ENCODE measurements at regions not wholly inside any gene's neighbourhood (a gene's known extent, or its start where the extent isn't known, plus 50 kb on each side); places are given as distances from the start of the nearest gene placed in this dataset.
"Not testable (repeated sequence)": the region's sequence is repeated elsewhere in the genome, so short reads cannot be mapped to it uniquely, and the experiment has no call there.

DNA sequence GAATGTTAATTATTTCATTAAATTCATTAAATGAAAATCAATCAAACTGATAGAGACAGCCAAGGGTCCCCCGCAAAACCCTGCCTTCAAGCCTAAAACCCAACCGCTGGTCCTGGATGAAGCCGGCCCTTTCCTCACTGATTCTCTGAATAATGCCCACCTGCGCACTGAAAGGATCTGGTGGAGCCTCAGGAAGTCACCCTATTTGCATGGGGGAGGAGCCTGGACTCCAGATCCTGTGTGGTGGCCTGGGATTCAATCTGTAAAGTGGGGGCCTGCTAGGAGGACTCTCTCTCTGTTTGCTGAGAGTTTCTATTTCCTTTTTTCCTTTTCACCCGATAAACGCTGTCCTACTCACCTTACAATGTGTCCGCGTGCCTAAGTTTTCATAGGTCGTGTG lies 97.9 kb upstream of the ADAMTS3 start:
- no peak for DNase-seq

- no peak for DNase-seq
Observed at GRCh38 chr4:72665171-72665968, 96.3 kb upstream of the ADAMTS3 start.

DNA sequence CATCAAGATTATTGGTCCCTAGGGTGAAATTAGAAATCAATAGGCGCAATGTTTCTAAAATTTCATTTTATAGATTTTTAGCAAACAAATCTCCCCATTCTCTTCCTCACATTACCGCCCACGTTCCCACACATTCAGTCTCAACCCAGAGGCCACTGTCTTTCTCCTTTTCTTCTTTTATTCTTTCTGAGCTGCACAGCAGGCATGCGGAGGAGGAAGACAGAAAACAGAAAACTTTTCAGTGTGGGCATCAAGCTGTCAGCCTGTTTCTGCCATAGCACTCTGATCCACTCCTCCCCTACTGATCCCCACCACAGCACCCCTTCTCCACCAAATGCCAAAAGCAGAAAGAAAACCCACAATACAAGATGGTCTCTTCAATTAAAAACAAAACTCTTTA lies 94.8 kb upstream of the ADAMTS3 start:
- no peak for DNase-seq

DNA sequence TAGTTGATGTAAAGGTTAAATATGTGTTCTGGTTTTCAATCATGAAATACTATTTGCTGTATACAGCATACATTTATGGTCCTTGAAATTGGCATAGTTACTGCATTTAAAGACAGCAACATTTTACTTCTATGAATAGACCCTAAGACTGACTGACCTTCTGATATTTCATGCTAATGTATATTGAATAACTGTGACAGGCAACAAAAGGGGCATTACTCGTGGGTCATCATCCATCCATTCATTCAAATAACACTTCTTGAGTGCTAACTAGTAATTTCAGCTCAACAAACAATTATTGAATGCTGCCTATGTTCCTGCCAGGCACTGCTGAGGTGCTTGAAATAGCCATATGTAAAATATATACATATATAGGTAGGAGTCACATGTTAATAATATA lies 92.8 kb upstream of the ADAMTS3 start:
- DNase-seq = no peak

GRCh38 chr4:72641611-72642010 lies 72.6 kb upstream of the ADAMTS3 start:
- DNase-seq = no peak

DNA sequence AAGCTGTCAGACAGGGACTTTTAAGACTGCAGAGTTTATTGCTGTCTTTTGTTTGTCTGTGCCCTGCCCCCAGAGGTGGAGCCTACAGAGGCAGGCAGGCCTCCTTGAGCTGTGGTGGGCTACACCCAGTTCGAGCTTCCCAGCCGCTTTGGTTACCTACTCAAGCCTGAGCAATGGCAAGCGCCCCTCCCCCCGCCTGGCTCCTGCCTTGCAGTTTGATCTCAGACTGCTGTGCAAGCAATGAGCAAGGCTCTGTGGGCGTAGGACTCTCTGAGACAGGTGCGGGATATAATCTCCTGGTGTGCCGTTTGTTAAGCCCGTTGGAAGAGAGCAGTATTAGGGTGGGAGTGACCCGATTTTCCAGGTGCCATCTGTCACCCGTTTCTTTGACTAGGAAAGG lies 67.8 kb upstream of the ADAMTS3 start:
- DNase-seq = not testable (repeated sequence)

GRCh38 chr4:72635931-72636330 lies 66.9 kb upstream of the ADAMTS3 start:
- DNase-seq = not testable (repeated sequence)

- not testable (repeated sequence) for DNase-seq
Observed at GRCh38 chr4:72632253-72632652, 63.2 kb upstream of the ADAMTS3 start.

GRCh38 chr4:72631296-72631695 lies 62.3 kb upstream of the ADAMTS3 start:
- DNase-seq = no peak

- DNase-seq = no peak
Observed at GRCh38 chr4:72629540-72629939, 60.5 kb upstream of the ADAMTS3 start.

DNA sequence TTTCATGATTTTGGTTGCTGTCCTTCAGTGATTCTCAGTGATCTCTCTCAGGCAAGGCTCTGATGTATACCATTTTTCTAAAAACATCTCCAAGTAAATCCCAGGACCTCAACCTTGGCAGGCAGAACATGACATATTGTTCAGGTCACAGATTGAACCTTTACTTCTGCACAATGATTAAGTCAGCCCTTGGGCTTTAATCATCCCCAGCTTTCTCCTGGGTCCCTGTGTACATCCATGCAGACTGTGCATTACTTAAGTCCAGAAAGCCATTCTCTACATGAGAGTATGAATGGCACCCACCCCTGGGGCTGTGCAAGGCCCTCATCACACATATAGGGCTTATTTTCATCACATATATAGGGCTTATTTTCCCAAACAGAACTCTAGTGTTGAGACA lies 58.7 kb upstream of the ADAMTS3 start:
- DNase-seq = no peak

Measured in COR-L47 (cell line).